Activated T-helper 1 cell treated with anti-CD3 and anti-CD28 coated beads, Interleukin-12 subunit alpha, Interleukin-12 subunit beta, Interleukin-2, Interleukin-4 antibody, amounts not matched to agents 30 ng/mL and 10 ng/mL and 1 ng/mL, durations not matched to agents 14 hours and 24 hours and 36 hours (primary cell): ENCODE measurements at regions not wholly inside any gene's neighbourhood (a gene's known extent, or its start where the extent isn't known, plus 50 kb on each side); places are given as distances from the start of the nearest gene placed in this dataset.
"Not testable (repeated sequence)": the region's sequence is repeated elsewhere in the genome, so short reads cannot be mapped to it uniquely, and the experiment has no call there.

Source experiments
- DNase-seq: peaks from one replicate; pipeline ENCODE4 v3.0.0; 2021; ENCODE audit warnings: low spot score
- H3K27ac Mint-ChIP-seq: one replicate; pipeline ENCODE4 v1.8.0; 2021; ENCODE audit warnings: mild to moderate bottlenecking, mixed read lengths
- H3K27me3 Mint-ChIP-seq: one replicate; pipeline ENCODE4 v1.8.0; 2022; ENCODE audit warnings: mild to moderate bottlenecking, moderate library complexity, mixed read lengths; ENCODE audit not compliant: insufficient read depth
- H3K36me3 Mint-ChIP-seq: one replicate; pipeline ENCODE4 v1.8.0; 2021; ENCODE audit warnings: low read depth, mixed read lengths
- H3K4me1 Mint-ChIP-seq: one replicate; pipeline ENCODE4 v1.8.0; 2021; ENCODE audit warnings: low read depth, mixed read lengths
- H3K4me3 Mint-ChIP-seq: one replicate; pipeline ENCODE4 v1.8.0; 2021; ENCODE audit warnings: mild to moderate bottlenecking, moderate library complexity, mixed read lengths
- H3K9me3 Mint-ChIP-seq: one replicate; pipeline ENCODE4 v1.8.0; 2021; ENCODE audit warnings: mixed read lengths
- intact Hi-C: fragments of 100-400 bp; cut with micrococcal nuclease; formaldehyde crosslinking; loops from one replicate; pipeline ENCODE4 v1.15.1; 2024

GRCh38 chr9:2555899-2556600 lies 65.5 kb upstream of the VLDLR start:
- H3K27me3 Mint-ChIP-seq, H3K27ac Mint-ChIP-seq, H3K4me1 Mint-ChIP-seq, H3K4me3 Mint-ChIP-seq, H3K9me3 Mint-ChIP-seq, H3K36me3 Mint-ChIP-seq, intact Hi-C loops, DNase-seq: not testable (repeated sequence)

- Mint-ChIP-seq H3K36me3 (no peaks in the 10 kb centered on the region), H3K4me1 (no peaks in the 10 kb centered on the region), H3K27me3 (peaks cover 2% of the 10 kb centered on the region), H3K27ac (no peak overlapping the region), H3K4me3 (no peak overlapping the region), H3K9me3 (peaks cover 9% of the 10 kb centered on the region)
- intact Hi-C loops = no loop called here
- DNase-seq = no peak
These were observed 63.9 kb upstream of the VLDLR start for GRCh38 chr9:2557693-2558092.

GRCh38 chr9:2559192-2560152 lies 62.1 kb upstream of the VLDLR start:
- H3K36me3 Mint-ChIP-seq = no peaks in the 10 kb centered on the region
- no peaks in the 10 kb centered on the region for H3K4me1 Mint-ChIP-seq
- peaks cover 3% of the 10 kb centered on the region for H3K27me3 Mint-ChIP-seq
- H3K4me3 Mint-ChIP-seq = no peak overlapping the region
- no peak for DNase-seq
- H3K27ac Mint-ChIP-seq = no peak overlapping the region
- peaks cover 9% of the 10 kb centered on the region for H3K9me3 Mint-ChIP-seq
- intact Hi-C loops = no loop called here

DNA sequence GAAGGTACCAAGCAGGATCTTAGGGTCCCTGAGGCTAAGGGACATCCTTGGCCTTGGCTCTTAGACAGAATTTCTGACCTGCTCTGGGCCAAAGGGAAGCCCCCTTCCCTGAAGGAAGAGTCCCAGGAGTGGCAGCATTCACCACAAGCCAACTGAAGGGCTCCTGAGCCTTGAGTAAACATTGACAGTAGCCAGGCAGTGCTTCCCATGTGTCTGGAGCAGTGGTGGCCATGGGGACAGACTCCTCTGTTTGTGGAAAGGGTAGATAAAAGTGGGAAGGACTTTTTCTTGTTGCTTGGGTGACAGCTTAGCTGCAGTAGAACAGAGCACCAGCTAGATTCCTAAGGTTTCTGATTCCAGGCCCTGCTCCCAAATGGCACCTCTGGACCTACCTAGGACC lies 61.4 kb upstream of the VLDLR start:
- H3K36me3 Mint-ChIP-seq = no peaks in the 10 kb centered on the region
- no peak overlapping the region for H3K27ac Mint-ChIP-seq
- H3K4me3 Mint-ChIP-seq = no peak overlapping the region
- no peaks in the 10 kb centered on the region for H3K4me1 Mint-ChIP-seq
- H3K9me3 Mint-ChIP-seq = peaks cover 9% of the 10 kb centered on the region
- intact Hi-C loops = no loop called here
- DNase-seq = no peak
- peaks cover 3% of the 10 kb centered on the region for H3K27me3 Mint-ChIP-seq

GRCh38 chr9:2565676-2566340 lies 55.8 kb upstream of the VLDLR start:
- intact Hi-C loops = no loop called here
- Mint-ChIP-seq H3K9me3 (no peaks in the 10 kb centered on the region), H3K27me3 (peaks cover 3% of the 10 kb centered on the region), H3K4me1 (no peaks in the 10 kb centered on the region), H3K27ac (no peak overlapping the region), H3K4me3 (no peak overlapping the region), H3K36me3 (no peaks in the 10 kb centered on the region)
- DNase-seq = no peak

DNA sequence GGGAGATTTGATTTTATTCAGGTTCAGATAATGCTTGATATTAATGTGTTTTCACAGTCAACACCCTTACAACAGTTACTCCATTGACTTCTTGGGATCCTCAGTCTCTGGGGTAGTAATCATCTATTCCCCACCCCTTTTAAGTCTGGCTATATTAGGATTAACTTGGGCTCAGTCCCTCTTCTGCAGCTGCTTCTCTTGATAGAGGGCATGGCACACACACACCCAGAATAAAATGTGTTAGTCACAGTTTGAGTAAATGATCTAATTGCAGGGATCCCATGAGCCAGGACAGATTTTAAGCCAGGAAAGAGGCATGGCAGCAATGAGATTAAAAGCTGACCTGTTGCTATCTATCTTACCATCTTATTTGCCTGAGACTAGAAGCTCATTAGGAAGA lies 53.7 kb upstream of the VLDLR start:
- Mint-ChIP-seq H3K27ac (no peak overlapping the region), H3K4me1 (no peaks in the 10 kb centered on the region), H3K4me3 (no peak overlapping the region), H3K27me3 (no peaks in the 10 kb centered on the region), H3K9me3 (no peaks in the 10 kb centered on the region), H3K36me3 (no peaks in the 10 kb centered on the region)
- DNase-seq = no peak
- intact Hi-C loops = no loop called here

- no peak for DNase-seq
- no peaks in the 10 kb centered on the region for H3K4me1 Mint-ChIP-seq
- no peaks in the 10 kb centered on the region for H3K36me3 Mint-ChIP-seq
- H3K27ac Mint-ChIP-seq = no peak overlapping the region
- H3K9me3 Mint-ChIP-seq = no peaks in the 10 kb centered on the region
- H3K27me3 Mint-ChIP-seq = no peaks in the 10 kb centered on the region
- intact Hi-C loops = no loop called here
- no peak overlapping the region for H3K4me3 Mint-ChIP-seq
These were observed 52.9 kb upstream of the VLDLR start for GRCh38 chr9:2568689-2569088.

- Mint-ChIP-seq H3K27ac (no peak overlapping the region), H3K27me3 (peaks cover 5% of the 10 kb centered on the region), H3K4me3 (no peak overlapping the region), H3K4me1 (no peaks in the 10 kb centered on the region), H3K9me3 (no peaks in the 10 kb centered on the region), H3K36me3 (no peaks in the 10 kb centered on the region)
- no peak for DNase-seq
- intact Hi-C loops = no loop called here
These were observed 50.7 kb upstream of the VLDLR start for GRCh38 chr9:2570615-2571479.
